NCI-H146 treated with DMSO at 0.1 percent for 48 hours (cell line): ENCODE measurements at regions not wholly inside any gene's neighbourhood (a gene's known extent, or its start where the extent isn't known, plus 50 kb on each side); places are given as distances from the start of the nearest gene placed in this dataset.

Experiments used
- DNase-seq: peaks from one replicate; lab custom pipeline; 2025; ENCODE audit not compliant: unreplicated experiment; lab: John Stamatoyannopoulos, UW

GRCh38 chr18:68262690-68263294 is 452.1 kb downstream of the TMX3 start:
- DNase-seq: no peak

DNA sequence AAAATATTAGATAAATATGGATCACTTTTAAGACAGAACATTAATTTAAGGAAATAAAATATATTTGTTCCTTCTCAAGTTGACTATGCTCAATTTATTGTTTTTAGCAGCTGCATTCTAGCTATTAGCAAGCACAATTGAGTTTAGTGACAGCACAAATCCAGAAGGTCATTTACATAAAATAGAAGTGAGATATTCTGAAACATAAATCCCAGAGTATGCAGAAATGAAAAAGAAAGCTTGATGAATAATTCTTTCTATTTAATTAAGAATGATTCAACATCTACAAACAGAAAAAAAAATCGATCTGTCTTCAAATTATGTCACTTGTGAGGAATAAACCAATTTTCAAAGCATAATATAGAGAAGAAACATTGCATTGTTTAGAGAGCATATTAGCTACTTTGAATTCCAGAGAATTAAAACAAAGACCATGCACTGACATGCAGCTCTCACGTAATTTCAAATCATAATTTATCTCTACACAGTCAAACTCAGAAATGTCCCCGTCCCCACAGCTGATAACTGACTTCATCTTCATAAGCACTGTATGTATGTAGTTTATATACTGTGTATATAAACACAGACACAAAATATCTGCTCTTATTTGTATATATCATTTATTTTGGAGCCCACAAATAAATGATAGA is 458.4 kb downstream of the TMX3 start:
- no peak for DNase-seq

- no peak for DNase-seq
Measured at GRCh38 chr18:68244786-68245185, 470.1 kb downstream of the TMX3 start.

DNA sequence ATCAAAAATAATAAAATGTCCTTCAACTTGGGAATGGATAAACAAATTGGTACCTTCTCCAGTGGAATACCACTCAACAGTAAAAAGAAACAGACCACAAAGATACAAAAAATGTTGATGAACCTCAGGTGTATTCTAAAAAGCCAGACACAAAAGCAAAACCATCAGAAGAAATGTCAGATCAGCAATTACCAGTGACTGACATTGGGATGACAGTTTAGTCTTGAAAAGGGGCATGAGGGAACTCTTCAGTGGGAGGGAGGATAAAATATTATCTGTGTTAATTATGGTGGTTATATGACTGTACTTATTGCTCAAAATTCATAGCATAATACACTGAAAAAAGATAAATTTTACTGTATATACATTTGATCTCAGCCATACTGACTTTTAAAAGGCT is 473.0 kb downstream of the TMX3 start:
- no peak for DNase-seq

DNA sequence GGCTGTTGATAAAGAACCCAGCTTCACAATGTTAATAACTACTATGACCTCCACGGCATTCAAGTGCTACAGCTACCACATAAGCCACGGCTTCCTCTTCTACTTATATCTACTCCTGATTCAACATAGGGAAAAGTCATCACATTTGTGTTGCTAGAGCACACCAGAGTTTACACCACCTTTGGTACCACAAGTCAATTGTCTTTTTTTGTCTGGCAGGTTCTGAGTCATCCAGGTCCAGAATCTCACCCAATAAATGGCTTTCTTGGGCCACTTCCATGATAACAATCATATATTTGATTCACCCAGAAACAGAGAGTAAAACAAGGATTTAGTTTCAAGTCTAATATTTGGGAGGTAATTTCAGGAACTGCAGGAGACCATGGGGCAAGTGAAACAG is 480.2 kb downstream of the TMX3 start:
- no peak for DNase-seq

DNA sequence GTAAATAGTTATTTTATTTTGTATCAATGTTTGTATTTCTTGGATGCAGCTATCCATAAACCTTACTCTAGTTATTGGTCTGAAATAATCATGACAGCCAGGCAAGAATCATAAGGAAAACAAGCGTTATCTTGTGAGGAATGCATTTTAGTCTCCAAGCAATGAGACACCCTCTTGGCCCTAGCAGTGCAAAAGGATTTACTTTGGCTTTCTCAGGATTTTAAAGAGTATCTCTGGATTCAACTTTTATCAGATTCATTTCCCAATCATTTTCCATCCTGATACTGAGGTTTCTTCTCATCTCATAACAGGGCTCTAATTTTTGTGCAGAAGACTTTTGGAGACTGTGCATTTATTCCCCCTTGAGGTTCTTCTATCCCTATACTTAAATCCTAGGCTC is 480.8 kb downstream of the TMX3 start:
- DNase-seq: no peak

DNA sequence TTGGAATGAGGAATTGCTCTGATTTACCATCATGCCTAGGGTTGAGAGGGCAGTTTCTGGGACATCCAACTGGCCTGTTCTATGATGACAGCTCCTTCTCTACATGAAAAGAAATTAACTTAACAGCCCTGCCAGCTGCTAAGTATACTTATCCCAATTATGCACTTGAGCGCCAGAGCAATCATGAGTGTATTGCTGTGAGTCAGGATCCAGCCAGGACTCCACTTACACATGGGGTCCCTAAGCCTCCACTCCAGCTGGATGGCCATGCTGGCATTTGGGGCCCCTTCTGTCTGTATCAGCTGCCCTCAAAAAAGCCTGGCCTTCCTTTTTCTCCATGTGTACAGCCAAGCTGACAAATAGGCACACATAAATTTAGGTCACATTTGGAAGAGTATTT is 481.9 kb downstream of the TMX3 start:
- DNase-seq: no peak

DNA sequence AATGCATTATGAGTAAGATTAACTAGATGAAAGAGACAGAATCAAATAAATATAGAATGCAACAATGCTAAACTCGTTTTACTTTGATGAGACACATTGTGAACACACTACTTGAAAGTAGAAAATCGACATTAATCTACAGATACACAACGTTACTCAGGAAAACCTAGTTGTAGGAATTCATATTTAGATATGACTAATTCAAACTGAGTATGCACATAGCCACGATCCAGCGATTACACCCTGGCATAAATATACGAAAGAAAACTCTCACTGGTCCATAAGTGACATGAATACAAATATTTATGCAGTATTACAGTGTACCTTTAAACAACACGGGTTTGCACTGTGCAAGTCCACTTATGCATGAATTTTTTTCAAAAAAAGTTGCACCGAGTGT is 485.6 kb downstream of the TMX3 start:
- no peak for DNase-seq

GRCh38 chr18:68221111-68221724 is 493.7 kb downstream of the TMX3 start:
- no peak for DNase-seq

DNA sequence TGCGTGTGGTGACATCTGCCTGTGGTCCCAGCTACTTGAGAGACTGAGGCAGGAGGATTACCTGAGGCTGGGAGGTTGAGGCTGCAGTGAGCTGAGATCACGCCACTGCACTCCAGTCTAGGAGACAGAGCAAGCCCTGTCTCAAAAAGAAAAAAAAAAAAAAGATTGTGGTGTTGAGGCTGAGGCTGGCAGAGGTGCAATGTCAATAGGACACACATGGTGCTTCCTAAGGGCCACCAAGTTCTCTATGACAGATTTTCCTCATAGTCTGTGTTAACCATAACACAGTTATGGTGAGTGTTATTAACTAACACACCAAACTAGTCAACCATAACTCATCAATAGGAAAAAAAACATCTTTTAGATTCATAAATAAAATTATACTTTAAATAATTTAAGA is 494.4 kb downstream of the TMX3 start:
- no peak for DNase-seq

- no peak for DNase-seq
Measured at GRCh38 chr18:68219872-68220271, 495.0 kb downstream of the TMX3 start.

DNA sequence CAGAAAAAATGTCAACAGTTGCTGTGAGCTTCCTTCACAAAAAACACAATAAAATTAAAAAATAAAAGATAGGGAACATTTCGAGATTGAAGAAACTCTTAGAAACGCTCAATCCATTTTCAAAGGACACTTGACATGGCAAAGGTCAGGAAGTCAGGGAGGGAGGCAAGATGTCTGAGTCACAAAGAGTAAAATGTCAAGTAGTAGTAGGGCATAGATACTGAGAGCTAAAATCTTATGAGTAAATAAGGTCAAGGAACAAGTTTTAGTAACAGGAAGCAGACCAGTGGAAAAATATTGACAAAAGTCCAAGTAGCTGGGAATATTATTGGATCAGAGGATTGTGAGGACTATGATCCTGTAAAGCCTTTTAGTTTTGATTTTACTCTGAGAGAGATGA is 495.6 kb downstream of the TMX3 start:
- DNase-seq: no peak

- DNase-seq: no peak
Measured at GRCh38 chr18:68215931-68216330, 499.0 kb downstream of the TMX3 start.

DNA sequence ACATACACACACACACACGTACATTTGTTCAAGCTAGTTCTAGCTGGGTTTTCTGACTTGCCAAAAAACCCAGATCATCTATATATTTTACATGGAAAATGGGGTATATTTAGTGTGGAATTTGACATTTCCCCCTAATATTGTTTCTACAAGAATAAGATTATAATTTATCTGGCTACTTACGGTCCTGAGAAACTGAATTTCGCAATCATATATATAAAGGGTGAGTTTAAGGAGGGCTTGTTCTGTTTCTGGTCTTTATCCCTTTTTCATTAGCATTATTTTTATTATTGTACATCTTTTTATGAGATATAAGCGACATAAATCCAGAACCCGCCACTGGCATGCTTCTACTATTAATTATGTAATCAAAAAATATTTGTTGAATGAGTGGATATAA is 528.9 kb downstream of the TMX3 start:
- no peak for DNase-seq

DNA sequence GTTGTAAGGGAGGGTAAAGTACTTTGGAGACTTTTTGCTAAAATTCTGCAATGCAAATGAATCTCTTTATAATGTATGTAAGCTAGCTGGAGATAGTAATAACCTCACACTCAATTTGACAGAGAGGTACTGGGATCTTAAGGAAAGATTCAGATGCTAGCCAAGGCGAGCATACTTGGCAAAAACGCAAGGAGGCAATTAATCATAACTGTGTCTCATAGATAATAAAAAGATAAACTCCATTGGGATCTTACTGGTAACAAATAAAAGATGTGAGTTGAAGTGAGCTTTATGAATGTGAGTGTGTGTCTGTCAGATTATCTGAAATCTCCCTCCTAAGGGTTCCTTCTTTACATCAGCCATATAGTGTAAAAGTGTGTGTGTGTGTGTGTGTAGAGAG is 533.0 kb downstream of the TMX3 start:
- DNase-seq: no peak

DNA sequence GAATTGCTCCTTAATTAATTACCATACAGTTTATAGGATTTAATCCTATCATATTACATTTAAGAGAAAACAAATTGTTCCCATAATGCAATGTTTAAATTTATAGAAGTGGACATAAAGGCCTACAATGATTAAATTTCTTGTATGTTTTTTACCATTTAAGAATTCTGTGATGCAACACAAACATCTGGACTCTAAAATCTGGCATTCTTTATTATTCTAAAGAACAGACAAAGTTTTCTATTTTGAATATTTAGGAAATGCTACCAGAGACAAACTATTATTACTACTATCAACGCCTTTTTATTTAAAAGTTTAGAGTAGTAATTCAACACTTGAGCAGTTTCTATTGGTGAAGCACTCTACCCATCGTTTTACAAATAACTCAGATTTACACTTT is 535.1 kb downstream of the TMX3 start:
- no peak for DNase-seq

DNA sequence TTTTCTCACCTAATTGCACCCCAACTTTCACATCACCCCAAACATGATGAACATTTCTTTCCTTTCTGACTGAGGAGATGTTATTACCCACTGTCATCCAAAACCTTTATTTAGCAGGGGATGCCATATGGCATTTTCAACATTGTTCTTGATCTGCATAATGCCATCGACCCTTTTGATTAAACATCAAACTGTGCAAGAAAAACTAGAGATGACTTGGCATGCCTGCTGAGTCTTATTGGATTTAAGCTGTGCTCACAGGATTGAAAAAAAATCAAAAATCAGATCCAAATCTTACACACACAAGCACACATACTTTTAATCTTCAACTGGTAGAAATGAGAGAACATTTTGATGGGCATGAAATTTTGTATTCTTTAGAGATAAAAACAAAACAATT is 536.0 kb downstream of the TMX3 start:
- DNase-seq: no peak

DNA sequence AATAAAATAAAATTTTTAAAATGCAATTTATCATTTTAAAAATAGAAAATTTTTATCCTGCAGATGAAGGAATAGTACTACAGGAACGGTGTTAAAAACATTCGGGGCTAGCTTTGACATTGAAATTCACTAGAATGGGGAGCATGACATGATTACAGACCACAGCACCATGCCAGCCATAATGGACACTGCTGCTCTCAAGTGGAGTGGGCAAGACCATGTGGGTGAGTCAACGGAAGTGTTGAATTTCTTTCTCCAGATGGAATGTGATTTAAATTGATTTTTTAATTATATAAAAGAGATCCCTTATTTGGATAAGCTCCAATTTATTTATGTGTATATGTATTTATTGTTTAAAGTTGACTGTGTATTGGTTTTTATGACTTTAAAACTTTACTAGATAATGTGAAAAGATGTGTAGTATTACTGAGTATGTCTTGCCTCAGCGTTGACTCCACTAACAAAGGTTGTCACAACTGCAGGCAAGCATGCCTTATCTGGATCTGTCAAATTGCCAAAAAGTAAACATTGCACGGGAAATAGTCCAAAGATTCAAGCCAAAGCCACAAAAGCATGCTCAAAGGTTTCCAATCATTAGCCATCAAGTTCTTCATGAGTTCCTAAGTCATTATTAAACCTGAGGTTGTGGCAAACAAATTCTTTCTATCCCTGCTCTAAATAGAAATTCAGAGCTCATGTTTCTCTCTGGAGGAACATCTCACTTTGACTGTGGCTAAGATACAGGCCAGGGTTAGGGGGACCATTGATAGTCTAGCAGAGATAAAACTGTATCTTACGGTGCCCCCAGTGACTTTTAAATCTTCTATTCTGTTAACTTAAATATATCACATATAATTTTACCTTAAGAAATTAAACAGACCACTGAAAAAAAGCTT is 536.9 kb downstream of the TMX3 start:
- no peak for DNase-seq

GRCh38 chr18:68176901-68177300 is 538.0 kb downstream of the TMX3 start:
- DNase-seq: no peak

GRCh38 chr18:68172842-68173549 is 541.9 kb downstream of the TMX3 start:
- no peak for DNase-seq

DNA sequence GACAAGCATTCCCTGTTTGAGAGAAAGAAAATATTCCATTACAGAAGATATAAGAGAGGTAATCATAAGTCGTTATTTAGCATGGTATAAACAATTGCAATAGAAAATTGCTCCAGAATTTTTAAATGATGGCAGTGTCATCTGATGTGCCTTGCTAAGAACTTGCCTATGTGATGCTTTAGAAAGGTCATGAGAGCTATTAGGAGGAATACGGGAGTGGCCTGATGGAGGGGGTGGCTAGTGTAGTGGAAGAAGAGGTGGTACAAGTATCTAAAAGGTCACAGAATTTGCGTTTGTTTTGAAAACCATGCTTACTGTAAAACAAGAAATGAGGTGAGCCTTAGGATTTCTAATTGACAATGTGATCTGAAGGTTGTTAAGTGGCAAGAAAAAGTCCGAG is 550.0 kb downstream of the TMX3 start:
- DNase-seq: no peak
